ENCODE measurements at regions not wholly inside any gene's neighbourhood (a gene's known extent, or its start where the extent isn't known, plus 50 kb on each side); places are given as distances from the start of the nearest gene placed in this dataset.
A peak's percentile ranks its signal among the peaks of the same experiment; 100 is the strongest.

DNA sequence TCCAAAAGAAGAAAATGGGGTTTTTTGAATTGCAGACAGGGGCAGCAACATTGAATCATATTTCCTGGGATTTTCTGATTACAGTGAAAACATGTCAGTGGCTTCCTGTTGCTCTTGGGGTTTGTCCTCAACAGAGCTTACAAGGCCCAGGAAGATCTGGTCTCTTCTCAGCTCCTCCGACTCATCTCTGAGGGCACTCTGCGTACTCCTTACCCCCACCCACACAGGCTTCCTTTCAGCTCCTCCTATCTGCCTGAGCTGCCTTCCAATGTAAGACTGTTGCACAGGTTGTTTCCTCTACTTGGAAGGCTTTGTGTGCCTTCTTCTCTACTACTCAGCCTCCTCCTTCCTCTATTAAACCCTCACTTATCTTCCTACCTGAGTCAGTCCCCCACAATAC is 245.1 kb upstream of the MEF2C start:
- no peak for DNase-seq (ENCODE audit: low spot score)

DNA sequence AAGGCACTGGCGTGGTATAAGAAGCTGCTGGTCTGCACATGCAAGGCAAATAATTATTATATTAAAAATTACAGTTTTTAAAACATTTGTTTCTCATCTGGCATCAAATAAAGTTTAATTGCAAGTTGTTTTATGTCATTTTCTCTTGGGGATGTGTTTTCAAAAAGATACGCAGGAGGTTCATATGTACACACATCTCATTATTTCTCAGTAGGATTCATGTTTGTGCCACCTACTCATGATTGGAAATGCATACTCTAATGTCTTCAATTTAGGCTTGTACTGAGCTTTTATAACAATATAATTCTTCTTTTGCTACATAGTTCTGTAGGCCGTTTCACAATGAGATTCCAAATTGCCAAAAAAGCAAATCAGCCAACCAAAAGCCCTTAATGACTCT is 244.2 kb upstream of the MEF2C start:
- DNase-seq (ENCODE audit: low spot score), result no peak

DNA sequence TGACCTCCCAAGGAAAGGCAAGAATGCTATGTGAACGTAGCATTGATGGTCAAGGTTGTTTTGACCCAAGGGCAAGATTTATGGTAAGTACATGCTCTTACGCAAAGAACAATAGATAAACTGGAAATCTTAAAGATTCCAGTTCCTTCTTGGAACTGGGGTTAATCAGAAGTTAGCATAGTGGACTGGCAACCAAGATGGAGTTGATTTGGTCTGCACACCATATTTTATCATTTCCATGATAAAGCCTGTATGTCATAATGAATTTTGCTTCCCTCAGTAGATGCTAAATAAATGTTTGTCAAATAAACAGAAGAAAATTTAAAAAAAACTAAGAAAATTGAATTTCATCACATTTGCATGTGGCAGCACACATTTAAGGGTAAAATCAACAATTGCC is 242.4 kb upstream of the MEF2C start:
- no peak for DNase-seq (ENCODE audit: low spot score)

DNA sequence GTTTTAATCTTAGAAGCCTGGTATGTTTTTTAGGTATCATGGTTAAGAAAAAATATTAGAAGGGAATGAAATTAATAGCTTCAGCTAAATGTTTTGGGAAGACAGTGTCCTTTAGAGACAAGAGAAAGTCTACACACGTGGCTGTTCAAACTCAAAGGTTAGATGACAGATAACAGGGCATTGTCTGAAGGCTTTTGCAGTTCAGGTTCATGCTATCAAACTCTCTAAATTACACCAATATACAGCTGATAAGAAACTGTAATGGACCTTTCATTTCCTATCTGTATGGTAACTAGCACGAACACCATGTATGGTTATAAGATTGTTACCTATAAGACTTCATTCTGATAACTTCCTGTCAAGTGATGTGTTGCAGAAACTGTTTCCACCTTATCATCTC is 240.6 kb upstream of the MEF2C start:
- DNase-seq (ENCODE audit: low spot score), result no peak

DNA sequence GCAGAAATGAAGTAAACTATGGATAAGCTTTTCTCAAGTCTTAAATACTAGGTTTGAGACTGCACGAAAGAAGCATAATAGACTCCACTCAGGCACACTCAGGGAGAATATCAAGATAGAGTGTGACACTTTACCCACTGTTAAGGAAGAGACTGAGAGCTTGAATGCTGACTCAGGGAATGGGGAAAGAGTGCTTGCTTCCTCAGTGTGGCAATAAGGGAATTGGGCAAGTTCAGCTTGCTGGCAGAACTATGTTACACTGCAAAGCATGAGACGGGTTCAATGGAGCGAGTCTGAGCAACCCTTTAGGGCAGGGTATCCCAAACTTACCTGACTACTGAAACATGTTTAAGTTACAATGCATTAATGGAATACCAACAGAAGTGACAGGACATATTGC is 237.7 kb upstream of the MEF2C start:
- peak; percentile 1 for DNase-seq (ENCODE audit: low spot score)

DNA sequence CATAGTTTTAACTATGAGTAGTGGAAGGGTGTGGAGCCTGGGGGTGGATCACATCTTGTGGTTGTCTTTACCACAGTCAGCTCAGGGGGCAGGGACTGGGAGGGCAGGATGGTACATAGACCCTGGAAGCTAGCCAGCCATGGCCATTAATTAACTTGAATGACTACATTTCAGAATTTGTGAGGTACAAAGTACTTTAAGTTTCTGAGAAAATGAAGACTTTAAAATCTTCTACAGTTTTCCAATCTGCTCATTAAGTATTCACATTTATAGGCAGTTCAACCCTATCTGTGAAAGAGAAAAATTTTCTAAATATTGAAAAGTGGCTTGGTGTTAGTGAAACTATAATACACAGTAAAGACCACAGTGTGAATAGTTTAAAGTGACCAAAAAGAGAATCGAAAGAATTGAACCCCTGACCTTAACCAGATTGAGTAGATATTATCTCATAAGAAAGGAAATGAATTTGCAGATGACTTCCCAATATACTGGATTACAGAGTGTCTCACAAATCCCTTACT is 234.2 kb upstream of the MEF2C start:
- peak; percentile 2 for DNase-seq (ENCODE audit: low spot score)

DNA sequence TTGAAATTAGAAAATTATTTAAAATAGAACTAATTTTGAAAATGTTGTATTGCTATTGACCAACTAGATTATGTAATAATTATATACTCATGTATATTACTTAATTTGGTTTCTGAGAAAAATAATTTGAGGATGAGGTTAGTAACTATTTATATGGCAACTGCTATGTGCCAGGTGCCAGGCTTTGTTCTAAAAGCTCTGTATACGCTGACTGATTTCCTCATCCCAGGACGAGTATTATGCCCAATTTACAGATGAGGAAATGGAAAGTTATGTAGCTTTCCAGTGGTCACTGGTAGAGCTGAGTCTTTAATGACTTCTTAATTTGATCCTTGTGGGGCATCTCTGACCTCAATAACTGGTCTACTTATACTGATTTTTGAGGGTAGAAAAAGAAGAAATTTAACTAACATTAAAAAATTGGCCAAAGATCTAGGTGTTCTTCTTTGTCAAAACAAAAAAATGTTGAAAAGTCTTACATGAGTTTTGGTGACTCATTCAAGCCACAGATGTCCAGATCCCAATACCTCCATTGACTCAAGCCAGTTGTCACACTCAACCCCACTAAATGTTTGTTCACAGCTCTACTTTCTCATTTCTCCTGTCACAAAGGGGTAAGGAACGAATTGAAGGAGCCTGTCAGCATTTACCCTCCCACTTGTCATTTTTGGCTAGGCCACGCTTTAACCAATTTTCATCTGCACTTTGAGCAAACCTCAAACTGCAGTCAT is 228.1 kb upstream of the MEF2C start:
- DNase-seq (ENCODE audit: low spot score), result no peak

DNA sequence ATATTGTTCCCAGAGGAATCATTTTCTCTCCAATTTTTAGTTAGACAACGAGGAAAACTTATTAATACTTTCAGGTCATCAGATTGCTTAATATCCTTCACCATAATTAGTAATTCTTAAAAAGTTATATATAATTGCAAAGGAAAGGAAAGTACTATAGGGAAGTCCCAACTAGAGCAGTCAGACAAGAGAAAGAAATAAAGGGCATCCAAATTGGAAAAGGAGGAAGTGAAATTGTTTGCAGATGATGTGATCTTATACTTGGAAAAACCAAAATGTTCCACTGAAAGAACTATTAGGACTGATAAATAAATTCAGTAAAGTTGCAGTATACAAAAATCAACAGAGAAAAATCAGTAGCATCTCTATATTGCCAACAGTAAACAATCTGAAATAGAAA is 223.5 kb upstream of the MEF2C start:
- DNase-seq (ENCODE audit: low spot score), result no peak

DNA sequence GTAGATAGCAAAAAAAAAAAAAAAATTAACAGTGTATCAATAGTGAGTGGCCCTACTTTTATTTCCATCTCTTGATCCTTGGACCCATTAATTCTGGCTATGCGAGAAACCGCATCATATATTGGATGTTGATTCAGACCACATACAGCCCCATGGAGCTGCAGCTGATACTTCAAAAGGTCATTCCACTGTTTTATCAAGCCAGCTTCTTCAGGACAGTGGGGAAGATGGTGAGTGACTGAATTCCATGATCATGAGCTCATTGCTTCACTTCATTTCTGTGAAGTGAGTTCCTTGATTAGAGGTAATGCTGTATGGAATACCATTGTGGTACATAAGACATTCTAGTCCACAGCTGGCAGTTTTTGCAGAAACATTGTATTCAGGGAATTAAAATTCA is 222.9 kb upstream of the MEF2C start:
- no peak for DNase-seq (ENCODE audit: low spot score)

DNA sequence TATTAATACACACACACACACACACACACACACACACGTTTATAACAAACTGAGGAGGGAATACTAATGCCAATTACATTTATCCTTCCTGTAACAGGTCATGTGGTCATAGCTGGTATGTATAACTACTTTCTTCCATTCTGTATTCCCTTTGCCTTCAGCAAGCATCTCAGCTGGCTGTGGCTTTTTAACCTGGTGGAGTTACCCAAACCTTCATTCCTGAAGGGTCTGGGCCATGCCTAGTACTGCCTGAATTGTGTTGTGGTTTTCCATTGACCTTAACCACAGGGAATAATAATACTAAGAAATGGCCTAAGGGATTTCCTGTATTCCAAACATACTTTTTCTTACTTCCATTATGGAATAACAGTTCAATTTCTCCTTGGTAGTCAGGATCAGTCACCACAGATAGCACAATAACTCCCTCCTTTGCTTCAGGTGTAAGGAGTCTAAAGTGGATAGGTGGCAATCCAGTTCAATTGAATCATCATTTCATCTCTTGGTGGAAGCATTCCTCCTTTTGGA is 222.2 kb upstream of the MEF2C start:
- DNase-seq (ENCODE audit: low spot score), result no peak

DNA sequence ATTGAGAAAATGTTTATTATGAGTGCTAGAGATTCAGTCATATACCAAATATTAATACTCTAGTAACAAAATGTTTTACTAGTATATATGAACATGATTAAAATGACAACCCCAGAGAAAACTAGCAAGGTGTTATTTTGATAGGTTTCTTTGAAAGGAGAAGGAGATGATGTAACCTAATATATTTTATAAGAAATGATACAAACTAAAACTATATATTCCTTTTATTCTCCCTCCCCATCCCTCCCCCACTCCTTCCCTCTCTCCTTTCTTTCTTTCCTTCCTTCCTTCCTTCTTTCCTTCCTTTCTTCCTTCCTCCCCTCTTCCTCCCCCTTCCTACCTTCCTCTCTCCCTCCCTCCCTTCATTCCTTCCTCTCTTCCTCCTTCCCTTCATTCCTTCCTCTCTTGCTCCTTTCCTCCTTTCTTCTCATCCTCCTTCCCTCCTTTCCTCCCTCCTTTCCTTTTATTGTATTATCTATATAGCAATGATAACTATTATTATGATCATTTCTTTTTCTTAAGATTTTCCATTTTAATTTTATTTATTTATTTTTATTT is 215.3 kb upstream of the MEF2C start:
- no peak for DNase-seq (ENCODE audit: low spot score)

DNA sequence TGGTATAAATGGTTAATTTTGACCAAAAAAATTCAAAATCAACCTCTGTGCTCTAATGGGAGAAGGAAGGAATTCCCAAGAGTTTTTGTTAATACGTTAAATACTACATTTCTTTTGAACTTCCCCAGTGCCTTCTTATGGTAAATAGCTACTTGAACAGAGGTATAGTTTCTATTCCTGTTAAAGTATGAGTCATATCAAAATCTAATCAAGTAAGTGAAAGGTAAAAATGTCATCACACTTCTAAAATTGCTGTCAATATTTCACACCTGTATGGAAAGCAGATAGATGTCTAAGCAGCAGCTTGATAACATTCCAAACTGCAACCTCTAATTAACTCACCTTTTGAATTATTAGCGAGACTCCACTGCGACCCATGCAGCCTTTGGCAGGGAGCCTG is 214.1 kb upstream of the MEF2C start:
- no peak for DNase-seq (ENCODE audit: low spot score)

DNA sequence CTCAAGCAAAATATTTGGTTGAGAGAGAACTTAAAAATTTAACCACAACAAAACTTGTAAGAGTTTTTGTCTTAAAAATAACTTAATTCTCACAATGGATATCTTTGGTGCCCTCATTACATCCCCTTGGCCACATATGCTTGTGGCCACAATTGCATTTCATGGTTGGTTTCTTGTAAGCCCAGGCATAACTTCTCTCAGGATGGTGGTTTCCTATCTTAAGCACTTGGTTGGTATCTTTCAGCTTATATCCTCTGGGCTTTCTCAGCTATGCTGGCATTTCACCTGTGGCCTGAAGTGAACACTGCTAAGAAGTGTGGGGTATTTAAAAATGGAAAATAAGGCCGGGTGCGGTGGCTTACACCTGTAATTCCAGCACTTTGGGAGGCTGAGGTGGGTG is 212.4 kb upstream of the MEF2C start:
- DNase-seq (ENCODE audit: low spot score), result no peak

DNA sequence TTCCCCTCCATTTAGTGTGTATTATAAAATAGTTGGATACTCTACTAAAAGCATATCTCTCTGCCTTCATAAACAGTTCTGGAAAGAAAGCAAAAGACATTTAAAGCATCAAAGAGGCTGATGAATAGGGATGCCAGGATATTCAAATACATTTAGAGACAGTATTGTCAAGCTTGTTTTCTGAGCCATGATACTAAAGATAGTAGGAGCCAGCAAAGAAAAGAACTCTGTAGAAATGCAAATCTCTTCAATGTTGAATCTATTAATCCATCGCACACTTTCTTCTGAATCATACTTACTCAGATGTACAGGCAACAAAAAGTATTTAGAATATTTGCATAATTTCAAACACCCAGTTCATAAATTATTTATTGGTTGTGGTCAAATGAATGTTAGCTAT is 207.1 kb upstream of the MEF2C start:
- DNase-seq (ENCODE audit: low spot score), result no peak

DNA sequence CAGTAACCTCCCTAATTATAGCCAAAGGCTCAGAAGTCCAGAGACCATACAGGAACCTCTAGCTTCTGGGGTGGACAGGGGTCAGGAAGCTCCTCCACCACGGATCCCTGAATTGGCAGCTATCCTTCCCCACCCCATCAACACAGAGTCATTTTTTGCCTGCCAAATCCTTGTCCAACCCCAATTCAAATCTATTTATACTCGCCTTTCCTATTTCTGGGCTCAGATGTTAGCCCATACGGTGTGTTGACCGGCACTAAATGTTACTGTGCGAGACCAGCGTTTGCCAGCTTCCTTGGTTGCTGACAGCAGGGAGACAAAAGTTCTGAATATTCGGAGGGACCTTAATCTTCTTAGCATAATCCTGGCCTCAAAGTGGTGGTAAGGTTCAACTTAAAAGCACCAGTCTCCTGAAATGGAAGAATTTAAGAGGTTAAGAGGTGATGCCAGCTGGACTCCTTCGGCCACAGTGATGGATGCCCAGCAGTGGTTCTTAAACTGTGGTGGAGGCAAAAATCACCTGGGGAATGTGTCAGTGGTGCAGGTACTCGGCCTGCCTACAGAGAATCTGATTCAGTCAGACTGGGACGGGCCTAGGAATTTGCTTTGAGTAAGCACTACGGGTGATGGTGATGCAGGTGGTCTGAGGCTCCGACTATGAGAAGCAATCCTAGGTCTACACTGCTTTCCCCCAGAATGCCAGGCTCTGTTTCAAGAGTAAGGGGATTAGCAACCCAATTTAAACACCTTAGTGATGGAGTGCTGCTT is 204.8 kb upstream of the MEF2C start:
- DNase-seq (ENCODE audit: low spot score), result no peak

DNA sequence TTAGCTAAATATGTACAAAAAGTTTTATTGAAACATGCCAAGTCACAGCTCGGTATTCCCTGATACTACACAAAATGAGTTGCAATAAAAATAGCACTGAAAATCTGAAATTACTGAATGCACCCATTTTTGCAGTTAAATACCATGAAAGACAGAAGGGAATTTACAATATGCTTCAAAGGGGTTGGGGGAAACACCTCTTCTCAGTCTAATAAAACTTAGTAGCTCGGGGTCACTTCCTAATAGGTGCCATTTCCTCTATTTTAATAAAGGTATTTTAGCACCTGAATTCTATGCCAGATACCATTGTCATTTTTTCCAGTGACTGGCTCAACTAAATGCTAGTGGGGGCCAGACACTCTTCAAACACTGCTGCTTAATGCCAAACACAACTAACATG is 204.1 kb upstream of the MEF2C start:
- no peak for DNase-seq (ENCODE audit: low spot score)

DNA sequence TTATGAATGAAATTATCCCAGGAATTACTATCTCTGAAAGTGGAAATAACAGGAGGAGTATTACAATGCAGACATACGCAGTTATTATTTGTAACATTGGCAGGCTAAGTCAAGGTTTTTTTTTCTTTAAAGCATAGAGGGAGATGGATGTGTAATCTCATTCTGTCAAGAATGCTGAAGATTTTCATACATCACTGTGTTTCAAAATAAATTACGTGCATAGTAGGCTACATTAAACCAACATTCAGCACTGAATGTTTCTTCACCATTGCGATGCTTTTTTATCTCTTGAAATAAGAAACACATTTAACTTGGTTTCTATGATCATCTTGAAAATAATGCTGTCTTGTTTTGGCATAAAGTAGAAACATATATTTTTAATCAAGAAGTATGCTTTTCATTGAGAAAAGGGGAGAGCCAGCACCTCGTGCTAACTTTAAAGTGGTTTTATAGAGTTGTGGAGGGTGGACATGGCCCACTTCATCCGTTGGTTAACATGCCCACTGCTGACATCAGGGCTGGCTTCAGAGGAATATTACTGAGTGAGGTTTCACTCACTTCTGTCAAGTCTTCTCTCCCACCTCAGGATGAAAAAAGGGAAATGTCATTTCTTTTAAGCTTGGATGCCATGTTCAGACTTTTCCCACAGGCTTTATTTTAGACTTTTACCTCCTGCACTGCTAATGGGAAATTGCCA is 203.6 kb upstream of the MEF2C start:
- no peak for DNase-seq (ENCODE audit: low spot score)

DNA sequence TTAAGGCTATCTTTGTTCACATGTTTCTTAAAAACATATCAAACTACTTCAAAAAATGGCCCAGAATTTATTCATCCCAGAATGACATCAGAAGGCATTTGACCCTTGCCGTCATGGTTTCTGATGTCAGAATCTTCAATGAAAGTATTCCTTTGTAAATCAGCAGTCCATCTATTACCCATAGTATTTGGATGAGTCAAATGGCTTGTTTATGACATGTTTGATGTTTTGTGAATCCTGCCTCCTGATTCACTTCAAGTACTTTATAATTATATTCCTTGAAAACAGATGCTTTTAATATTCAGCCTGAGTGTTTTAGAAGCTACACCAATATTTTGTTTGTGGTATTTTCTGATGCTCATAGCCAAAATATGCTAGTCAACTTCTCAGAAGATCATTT is 200.8 kb upstream of the MEF2C start:
- DNase-seq (ENCODE audit: low spot score), result no peak

DNA sequence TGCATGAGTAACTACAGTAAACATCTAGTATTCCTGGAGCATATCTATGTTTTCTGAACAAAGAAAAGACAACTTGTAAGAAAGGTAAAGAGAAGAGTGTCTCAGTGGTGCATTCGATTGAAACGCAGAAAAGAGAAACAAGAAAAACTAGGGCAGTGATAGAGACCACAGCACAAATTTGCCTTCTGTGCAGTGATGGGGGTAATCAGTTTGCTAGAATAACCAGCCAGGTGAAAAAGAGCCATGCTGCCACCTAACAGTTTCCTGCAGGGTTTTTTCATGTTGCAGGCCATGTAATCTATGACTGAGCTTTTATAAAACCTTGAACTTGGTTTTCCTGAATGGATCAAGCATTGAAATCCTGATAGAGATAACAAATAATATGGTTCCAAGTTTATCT is 198.4 kb upstream of the MEF2C start:
- DNase-seq (ENCODE audit: low spot score), result no peak

DNA sequence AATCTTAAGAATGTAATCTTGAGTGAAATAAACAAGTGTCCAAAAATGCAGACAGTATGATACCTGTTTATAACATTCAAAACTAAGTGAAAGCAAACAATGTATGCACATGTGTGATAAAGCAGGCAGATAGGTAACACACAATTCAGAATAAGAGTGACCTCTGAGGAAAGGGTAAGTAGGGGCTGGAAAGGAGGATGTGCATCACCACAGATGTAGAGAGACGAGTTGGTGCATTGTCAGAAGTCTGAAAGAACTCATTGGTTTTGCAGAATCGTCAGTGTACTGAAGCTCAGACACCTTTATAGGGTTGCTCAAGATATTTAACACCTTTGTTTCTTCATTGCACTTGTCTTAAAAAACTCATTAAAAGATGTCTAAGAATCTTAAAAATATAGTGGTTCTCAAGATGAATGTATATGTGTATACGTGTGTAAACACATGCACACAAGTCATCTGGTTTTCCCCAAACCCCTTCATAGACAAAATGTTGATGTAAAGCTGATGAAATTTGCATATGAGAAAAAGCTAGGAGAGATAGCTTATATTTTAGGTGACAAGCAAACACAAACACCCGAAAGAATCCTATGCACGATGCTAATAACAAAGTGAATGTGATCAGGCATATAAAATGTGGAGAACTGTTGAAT is 197.6 kb upstream of the MEF2C start:
- no peak for DNase-seq (ENCODE audit: low spot score)

DNA sequence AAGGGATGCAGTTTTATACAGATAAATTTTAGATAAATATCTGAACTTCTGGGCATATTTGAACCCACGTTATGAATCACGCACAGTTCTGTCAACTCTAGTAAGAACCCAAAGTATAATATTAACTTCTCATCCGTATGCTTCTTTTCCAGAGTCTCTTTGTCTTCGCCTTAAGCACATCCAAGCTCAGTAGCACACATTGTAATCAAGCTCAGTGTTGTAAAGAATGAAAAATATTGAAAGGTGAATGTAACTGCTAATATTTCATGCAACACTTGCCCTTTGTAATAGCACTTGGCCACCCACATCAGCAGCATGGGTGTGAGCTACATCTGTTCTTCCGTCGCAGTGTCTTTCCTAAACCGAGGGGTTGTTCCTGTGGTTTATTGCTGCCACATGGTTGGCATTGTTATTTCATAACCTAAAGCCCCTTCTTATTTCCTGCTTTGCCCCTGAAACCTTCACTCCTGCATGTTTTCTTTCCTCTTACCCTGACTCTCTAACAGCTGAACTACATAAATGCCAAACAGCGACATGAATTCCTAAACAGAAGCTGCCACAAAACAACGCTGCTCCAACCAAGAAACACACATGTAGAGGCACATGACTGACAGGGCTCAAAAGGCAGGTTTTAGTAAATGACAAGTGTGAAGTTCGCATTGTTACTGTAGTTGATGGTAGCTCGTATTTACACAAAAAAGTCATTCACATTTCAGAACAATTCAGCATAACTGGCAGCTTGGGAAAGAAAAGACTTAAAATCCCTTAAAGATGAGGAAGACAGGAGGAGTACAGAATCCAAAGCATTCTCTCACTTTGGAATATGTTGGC is 190.1 kb upstream of the MEF2C start:
- DNase-seq (ENCODE audit: low spot score), result no peak

All from HuH-7 (cell line).